ENCODE measurements at regions not wholly inside any gene's neighbourhood (a gene's known extent, or its start where the extent isn't known, plus 50 kb on each side); places are given as distances from the start of the nearest gene placed in this dataset.

DNA sequence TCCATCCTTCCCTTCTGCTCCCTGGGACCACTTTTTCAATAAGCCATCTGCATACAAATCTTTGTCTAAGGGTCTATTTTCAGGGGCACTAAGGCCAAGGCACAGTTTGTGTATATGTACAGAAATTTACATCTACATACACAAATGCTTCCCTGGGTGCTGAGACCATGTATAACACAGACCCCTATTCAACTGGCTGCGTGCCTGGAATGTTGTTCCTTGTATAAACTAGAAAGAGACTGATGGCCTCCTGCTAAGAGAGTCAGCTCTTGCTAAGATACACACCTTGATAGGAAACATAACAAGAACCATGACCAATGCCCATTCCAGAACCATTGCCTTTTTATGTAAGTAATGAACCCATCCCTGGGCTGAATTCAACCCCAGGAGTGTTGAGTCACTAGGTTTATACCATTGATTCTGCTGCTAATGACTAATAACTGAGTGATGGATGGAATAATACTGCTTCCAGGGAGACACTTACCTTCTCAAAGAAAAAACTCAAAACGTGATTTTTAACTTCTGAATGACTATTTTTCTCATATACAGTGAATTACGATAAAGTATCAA, 290.7 kb downstream of the FGFR2 start:
- TF ChIP-seq, protein P1, sequence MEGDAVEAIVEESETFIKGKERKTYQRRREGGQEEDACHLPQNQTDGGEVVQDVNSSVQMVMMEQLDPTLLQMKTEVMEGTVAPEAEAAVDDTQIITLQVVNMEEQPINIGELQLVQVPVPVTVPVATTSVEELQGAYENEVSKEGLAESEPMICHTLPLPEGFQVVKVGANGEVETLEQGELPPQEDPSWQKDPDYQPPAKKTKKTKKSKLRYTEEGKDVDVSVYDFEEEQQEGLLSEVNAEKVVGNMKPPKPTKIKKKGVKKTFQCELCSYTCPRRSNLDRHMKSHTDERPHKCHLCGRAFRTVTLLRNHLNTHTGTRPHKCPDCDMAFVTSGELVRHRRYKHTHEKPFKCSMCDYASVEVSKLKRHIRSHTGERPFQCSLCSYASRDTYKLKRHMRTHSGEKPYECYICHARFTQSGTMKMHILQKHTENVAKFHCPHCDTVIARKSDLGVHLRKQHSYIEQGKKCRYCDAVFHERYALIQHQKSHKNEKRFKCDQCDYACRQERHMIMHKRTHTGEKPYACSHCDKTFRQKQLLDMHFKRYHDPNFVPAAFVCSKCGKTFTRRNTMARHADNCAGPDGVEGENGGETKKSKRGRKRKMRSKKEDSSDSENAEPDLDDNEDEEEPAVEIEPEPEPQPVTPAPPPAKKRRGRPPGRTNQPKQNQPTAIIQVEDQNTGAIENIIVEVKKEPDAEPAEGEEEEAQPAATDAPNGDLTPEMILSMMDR (IDR thresholded peaks at IDR 0.05; ENCODE audit: insufficient read depth, low read length, poor library complexity, severe bottlenecking), result no peak
- no peak for TF ChIP-seq EZH2phosphoT487 (conservative IDR thresholded peaks at IDR 0.05; ENCODE audit: low read length)
- no peaks in the 10 kb centered on the region for H3K27me3 ChIP-seq (ENCODE audit: low read length)
- H3K9me2 ChIP-seq (replicated peaks; ENCODE audit: insufficient read depth, low read length), result no peaks in the 10 kb centered on the region

DNA sequence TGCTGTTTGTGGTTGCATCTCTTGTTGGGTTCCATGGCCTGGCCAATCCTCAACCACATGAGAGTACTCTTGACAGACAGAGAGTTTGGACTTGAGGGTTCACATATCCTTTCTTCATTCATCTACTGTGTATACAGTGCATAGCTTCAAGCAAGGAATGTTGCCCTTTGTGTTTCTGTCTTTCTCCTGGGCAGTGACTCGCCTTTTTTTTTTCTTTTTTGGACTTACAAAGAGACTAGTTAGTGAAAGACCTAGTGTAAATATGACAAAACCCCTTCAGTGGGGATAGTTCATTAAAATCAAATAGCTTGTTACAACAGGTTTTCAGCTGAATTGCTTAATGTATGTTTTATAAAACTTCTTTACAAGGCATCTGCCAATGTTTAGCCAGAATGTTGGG, 290.2 kb downstream of the FGFR2 start:
- TF ChIP-seq, protein P1 (IDR thresholded peaks at IDR 0.05; ENCODE audit: insufficient read depth, low read length, poor library complexity, severe bottlenecking), result no peak
- no peak for TF ChIP-seq EZH2phosphoT487 (conservative IDR thresholded peaks at IDR 0.05; ENCODE audit: low read length)
- no peak overlapping the region for H2AFZ ChIP-seq (ENCODE audit: low read depth, low read length, severe bottlenecking)
- H3K27ac ChIP-seq (ENCODE audit: low read depth, low read length), result no peak overlapping the region
- H3K36me3 ChIP-seq (ENCODE audit: low read length), result no peaks in the 10 kb centered on the region
- H3K9ac ChIP-seq (ENCODE audit: low read length), result no peak overlapping the region
- H3K79me2 ChIP-seq (ENCODE audit: insufficient read depth, low read length), result no peaks in the 10 kb centered on the region
- H3K9me2 ChIP-seq (replicated peaks; ENCODE audit: insufficient read depth, low read length), result no peaks in the 10 kb centered on the region
- no peaks in the 10 kb centered on the region for H3K9me3 ChIP-seq (ENCODE audit: insufficient read depth, low read length)
- H3K27me3 ChIP-seq (ENCODE audit: low read length), result no peaks in the 10 kb centered on the region
- no peaks in the 10 kb centered on the region for H3F3A ChIP-seq (ENCODE audit: insufficient read depth)
- H3K4me2 ChIP-seq (ENCODE audit: low read depth, low read length, poor library complexity, severe bottlenecking), result no peak overlapping the region
- H3K4me3 ChIP-seq (ENCODE audit: insufficient read depth, low read length, poor library complexity, severe bottlenecking), result no peak overlapping the region
- H4K20me1 ChIP-seq (ENCODE audit: low read depth, low read length), result no peaks in the 10 kb centered on the region

More for the DNA sequence above, 290.7 kb downstream of the FGFR2 start:
- H3K9ac ChIP-seq (ENCODE audit: low read length), result no peak overlapping the region
- H3K4me2 ChIP-seq (ENCODE audit: low read depth, low read length, poor library complexity, severe bottlenecking), result no peak overlapping the region
- no peak overlapping the region for H3K27ac ChIP-seq (ENCODE audit: low read depth, low read length)
- no peak overlapping the region for H3K4me3 ChIP-seq (ENCODE audit: insufficient read depth, low read length, poor library complexity, severe bottlenecking)
- H3K36me3 ChIP-seq (ENCODE audit: low read length), result no peaks in the 10 kb centered on the region
- H3K79me2 ChIP-seq (ENCODE audit: insufficient read depth, low read length), result no peaks in the 10 kb centered on the region
- H2AFZ ChIP-seq (ENCODE audit: low read depth, low read length, severe bottlenecking), result no peak overlapping the region
- H4K20me1 ChIP-seq (ENCODE audit: low read depth, low read length), result no peaks in the 10 kb centered on the region
- no peaks in the 10 kb centered on the region for H3K9me3 ChIP-seq (ENCODE audit: insufficient read depth, low read length)
- no peaks in the 10 kb centered on the region for H3F3A ChIP-seq (ENCODE audit: insufficient read depth)

DNA sequence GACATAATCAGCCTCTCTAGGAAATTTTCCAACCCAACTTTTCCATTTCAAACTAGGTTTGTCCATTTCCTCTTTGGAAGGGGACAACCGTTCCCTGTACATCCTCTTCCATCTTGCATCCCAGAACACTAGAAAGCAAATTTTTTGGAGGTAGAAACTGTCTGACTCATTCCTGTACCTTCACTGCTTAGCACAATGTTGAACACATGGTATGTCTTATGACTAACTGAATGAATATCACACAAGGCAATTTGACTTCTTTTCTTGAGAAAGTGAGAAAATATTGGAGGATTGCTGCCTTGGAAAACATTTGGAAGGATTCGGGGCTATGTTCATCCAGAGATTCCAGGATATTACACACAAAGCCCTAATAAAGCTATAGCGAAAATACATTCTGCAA, 289.1 kb downstream of the FGFR2 start:
- Histone ChIP-seq H3K79me2 (ENCODE audit: insufficient read depth, low read length) (no peaks in the 10 kb centered on the region), H3K27ac (ENCODE audit: low read depth, low read length) (no peak overlapping the region), H3K9ac (ENCODE audit: low read length) (no peak overlapping the region), H3K9me3 (ENCODE audit: insufficient read depth, low read length) (no peaks in the 10 kb centered on the region), H3K27me3 (ENCODE audit: low read length) (no peaks in the 10 kb centered on the region), H3F3A (ENCODE audit: insufficient read depth) (no peaks in the 10 kb centered on the region), H3K36me3 (ENCODE audit: low read length) (no peaks in the 10 kb centered on the region), H4K20me1 (ENCODE audit: low read depth, low read length) (no peaks in the 10 kb centered on the region), H3K9me2 (replicated peaks; ENCODE audit: insufficient read depth, low read length) (no peaks in the 10 kb centered on the region), H3K4me3 (ENCODE audit: insufficient read depth, low read length, poor library complexity, severe bottlenecking) (no peak overlapping the region), H3K4me2 (ENCODE audit: low read depth, low read length, poor library complexity, severe bottlenecking) (no peak overlapping the region), H2AFZ (ENCODE audit: low read depth, low read length, severe bottlenecking) (no peak overlapping the region)
- no peak for TF ChIP-seq EZH2phosphoT487 (conservative IDR thresholded peaks at IDR 0.05; ENCODE audit: low read length)
- TF ChIP-seq, protein P1 (IDR thresholded peaks at IDR 0.05; ENCODE audit: insufficient read depth, low read length, poor library complexity, severe bottlenecking), result no peak
